GM21367 (cell line): ENCODE measurements at regions not wholly inside any gene's neighbourhood (a gene's known extent, or its start where the extent isn't known, plus 50 kb on each side); places are given as distances from the start of the nearest gene placed in this dataset.
"Not testable (repeated sequence)": the region's sequence is repeated elsewhere in the genome, so short reads cannot be mapped to it uniquely, and the experiment has no call there.

Experiments used
- ATAC-seq: cut with Tn5 transposase; IDR thresholded peaks from one replicate; pipeline ENCODE4 v1.9.1; 2021; ENCODE audit not compliant: unreplicated experiment

GRCh38 chr3:56957522-56957921 is 102.9 kb upstream of the SPATA12 start:
- no peak for ATAC-seq

- no peak for ATAC-seq
Measured at GRCh38 chr3:56956906-56957305, 103.6 kb upstream of the SPATA12 start.

GRCh38 chr3:56955492-56956111 is 104.9 kb upstream of the SPATA12 start:
- no peak for ATAC-seq

- no peak for ATAC-seq
Measured at GRCh38 chr3:56954125-56954524, 106.3 kb upstream of the SPATA12 start.

DNA sequence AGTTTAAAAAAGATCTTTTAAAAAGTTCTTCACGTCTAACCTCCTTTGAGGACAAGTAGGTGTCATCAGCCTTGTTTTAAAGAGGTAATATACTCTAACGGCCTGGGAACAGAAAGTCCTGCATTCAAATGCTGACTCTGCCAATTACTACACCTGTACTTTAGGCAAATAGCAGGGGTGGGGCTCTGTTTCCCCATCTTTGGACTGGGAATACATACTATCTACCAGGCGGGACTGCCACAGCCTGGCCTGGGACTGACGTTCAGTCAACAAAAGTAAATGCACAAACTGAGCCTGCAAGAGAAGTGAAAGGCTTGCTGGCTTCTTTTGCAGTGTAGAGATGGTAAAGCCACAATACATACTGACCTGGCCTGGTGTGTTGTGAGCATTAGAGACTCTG is 107.6 kb upstream of the SPATA12 start:
- no peak for ATAC-seq

DNA sequence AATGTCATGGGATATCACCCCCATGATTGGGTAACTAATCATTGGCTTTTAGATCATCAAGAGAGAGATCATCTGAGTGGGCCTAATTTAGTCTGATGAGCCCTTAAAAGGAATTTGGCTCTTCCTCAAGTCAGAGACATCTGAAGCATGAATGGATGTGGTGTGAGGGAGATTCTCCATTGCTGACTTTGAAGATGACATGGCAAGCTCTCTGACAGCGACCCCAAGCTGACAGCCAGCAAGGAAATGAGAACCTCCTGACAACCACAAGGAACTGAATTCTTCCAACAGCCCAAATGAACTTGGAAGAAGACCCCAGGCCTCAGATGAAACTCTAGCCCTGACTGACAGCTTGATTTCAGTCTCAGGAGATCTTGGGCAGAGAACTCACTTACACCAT is 108.4 kb upstream of the SPATA12 start:
- no peak for ATAC-seq

DNA sequence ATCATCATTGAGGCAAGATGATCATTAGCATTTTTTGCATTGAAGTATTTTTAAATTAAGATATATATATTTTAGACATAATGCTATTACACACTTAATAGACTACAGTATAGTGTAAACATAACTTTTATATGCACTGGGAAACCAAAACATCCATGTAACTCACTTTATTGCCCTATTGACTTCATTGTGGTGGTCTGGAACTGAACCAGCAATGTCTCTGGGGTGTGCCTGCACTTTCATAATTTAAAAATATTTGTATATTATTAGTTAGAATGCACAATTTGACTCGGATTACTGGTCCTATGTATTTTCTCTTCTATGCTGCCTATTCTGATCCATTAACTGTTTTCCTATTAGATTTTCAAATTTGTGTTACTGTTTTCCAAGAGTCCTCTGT is 109.1 kb upstream of the SPATA12 start:
- ATAC-seq: no peak

DNA sequence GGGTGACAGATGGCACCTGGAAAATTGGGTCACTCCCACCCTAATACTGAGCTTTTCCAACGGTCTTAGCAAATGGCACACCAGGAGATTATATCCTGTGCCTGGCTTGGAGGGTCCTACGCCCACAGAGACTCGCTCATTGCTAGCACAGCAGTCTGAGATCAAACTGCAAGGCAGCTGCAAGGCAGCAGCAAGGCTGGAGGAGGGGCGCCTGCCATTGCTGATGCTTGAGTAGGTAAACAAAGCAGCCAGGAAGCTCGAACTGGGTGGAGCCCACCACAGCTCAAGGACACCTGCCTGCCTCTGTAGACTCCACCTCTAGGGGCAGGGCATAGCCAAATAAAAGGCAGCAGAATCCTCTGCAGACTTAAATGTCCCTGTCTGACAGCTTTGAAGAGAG is 115.1 kb upstream of the SPATA12 start:
- ATAC-seq: not testable (repeated sequence)

GRCh38 chr3:56942523-56942922 is 117.9 kb upstream of the SPATA12 start:
- ATAC-seq: no peak

DNA sequence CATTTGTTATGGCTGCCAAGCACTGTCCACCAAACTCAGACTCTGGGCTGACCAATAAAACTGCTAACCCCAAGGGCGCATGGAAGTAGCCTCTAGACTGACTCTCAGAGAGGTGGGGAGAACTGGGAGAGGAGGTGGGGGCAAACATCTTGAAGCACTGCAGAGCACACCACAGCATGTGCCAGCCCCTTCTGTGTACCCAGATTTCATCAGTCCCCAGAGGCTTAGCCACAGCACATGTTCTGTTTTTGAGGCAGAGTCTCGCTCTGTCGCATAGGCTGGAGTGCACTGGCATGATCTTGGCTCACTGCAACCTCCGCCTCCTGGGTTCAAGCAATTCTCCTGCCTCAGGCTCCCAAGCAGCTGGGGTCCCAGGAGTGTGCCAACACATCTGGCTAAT is 119.5 kb upstream of the SPATA12 start:
- ATAC-seq: no peak

DNA sequence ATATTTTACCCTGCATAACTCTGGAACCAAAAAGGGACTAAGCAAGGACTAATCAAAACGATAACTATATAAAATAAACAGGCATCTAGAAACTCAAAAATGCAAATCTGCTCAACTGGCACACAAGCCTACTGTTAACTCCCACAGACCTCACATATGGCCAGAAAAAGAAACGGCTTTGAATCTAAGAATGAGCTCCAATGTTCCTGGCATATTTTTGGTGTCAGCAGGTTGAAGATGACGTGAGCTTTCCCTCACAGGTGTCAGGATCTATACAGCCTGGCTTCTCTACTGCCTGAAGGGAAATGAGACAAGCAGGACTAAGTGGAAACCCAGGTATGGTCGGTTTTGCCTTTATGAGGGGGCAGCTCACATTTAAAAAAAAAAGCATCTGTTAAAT is 120.1 kb upstream of the SPATA12 start:
- ATAC-seq: no peak

DNA sequence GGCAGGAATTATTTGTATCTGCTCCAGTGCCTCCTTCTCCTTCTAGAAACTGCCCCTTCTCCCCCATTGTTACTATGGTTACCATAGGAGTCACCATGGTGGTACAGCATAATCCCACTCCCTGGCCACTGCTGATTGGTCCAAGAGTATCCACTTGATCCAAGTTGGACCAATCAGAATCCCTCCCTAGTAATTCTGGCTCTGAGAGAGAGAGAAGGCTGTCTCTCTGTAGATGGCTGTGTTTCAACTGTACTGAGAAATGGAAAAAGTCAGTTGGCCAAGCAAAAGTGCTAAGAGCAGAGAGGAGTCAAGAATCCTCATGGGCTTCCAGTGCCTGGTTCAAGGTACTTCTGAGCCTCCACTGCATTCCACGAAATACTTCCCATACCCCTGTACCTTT is 120.6 kb upstream of the SPATA12 start:
- no peak for ATAC-seq

GRCh38 chr3:56938530-56938929 is 121.9 kb upstream of the SPATA12 start:
- no peak for ATAC-seq

DNA sequence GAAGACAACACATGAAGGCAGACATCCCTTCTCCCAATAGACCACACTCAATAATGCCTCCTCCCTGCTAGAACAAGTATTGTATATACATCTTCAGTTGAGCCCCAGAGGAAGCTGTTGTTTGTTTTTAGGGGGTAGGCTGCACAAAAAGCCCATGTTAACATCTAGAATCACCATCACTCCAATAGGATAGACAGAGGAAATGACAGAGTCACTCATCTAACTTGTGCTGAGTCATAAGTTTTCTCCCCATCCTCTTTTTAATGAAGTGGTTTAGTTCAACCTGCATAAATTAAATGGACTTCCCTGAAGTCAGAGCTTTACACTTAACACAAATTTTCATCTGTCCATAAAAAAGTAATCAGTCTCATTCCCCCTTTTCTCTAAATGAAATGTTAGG is 122.9 kb upstream of the SPATA12 start:
- no peak for ATAC-seq

- no peak for ATAC-seq
Measured at GRCh38 chr3:56935811-56936210, 124.7 kb upstream of the SPATA12 start.

DNA sequence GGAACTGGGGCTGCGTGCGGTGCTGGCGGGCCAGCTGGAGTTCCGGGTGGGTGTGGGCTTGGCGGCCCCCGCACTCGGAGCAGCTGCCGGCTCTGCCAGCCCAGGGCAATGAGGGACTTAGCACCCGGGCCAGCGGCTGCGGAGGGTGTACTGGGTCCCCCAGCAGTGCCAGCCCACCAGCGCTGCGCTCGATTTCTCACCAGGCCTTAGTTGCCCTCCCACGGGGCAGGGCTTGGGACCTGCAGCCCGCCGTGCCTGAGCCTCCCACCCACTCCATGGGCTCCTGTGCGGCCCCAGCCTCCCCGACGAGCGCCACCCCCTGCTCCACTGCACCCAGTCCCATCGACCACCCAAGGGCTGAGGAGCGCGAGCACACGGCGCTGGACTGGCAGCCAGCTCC is 126.0 kb upstream of the SPATA12 start:
- ATAC-seq: not testable (repeated sequence)

GRCh38 chr3:56933803-56934202 is 126.7 kb upstream of the SPATA12 start:
- ATAC-seq: no peak

GRCh38 chr3:56932866-56933265 is 127.6 kb upstream of the SPATA12 start:
- ATAC-seq: no peak

GRCh38 chr3:56931836-56932235 is 128.6 kb upstream of the SPATA12 start:
- no peak for ATAC-seq

- no peak for ATAC-seq
Measured at GRCh38 chr3:56930706-56931105, 129.0 kb upstream of the ARHGEF3 start.

DNA sequence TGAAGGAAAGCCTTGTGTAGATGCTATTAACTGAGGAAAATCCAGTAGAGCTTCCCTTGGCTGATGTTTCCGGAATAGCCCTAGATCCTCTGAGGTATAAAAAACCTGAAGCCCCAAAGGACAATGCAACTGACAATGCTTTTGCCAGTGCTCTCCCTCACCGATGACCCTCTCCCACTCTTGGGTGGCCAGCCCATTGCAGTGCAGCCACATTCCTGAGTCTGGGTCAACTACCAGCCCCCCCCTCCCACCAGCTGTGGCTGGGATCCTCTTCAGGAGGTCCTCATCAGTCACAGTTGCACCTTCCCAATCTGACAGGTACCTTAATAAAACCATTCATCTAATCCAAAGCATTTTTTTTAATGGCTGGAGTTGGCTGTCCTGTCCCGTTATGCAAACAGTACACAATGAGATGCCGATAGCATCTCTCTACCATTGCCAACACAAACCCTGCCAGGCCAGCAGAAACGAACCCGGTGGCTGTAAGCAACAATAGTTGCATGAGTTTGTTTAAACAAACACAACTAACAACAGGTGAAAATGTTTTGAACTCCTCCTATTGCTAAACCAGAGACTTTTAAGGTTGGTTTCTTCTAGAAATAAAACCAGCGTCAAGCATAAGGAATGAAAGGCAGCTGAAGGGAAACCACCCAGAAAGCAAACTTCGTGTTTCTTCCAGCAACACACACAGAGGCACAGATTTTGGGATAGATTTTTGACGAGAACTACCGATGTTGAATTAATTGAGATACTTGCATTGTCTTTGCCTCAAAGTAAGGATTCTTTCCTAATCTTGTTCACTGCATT is 128.3 kb upstream of the ARHGEF3 start:
- no peak for ATAC-seq

- no peak for ATAC-seq
Measured at GRCh38 chr3:56928379-56929068, 126.8 kb upstream of the ARHGEF3 start.
